Chondrocyte (in vitro differentiated cells): ENCODE measurements at regions not wholly inside any gene's neighbourhood (a gene's known extent, or its start where the extent isn't known, plus 50 kb on each side); places are given as distances from the start of the nearest gene placed in this dataset.

ENCODE experiments used
- DNase-seq: peaks from one replicate; pipeline ENCODE4 v3.0.0; 2021; ENCODE audit warnings: mixed read lengths, low spot score
- H3K27ac Mint-ChIP-seq: one replicate; pipeline ENCODE4 v1.8.0; 2021; ENCODE audit warnings: mild to moderate bottlenecking, moderate library complexity, mixed read lengths; ENCODE audit not compliant: unreplicated experiment
- H3K27me3 Mint-ChIP-seq: 2 replicates; pipeline ENCODE4 v1.8.0; 2021; ENCODE audit warnings: low read depth, mixed read lengths
- H3K36me3 Mint-ChIP-seq: 2 replicates; pipeline ENCODE4 v1.8.0; 2021; ENCODE audit warnings: low read depth, mixed read lengths
- H3K4me1 Mint-ChIP-seq: 2 replicates; pipeline ENCODE4 v1.8.0; 2021; ENCODE audit warnings: low read depth, mild to moderate bottlenecking, mixed read lengths
- H3K4me3 Mint-ChIP-seq: one replicate; pipeline ENCODE4 v1.8.0; 2021; ENCODE audit warnings: mild to moderate bottlenecking, moderate library complexity, mixed read lengths; ENCODE audit not compliant: unreplicated experiment
- H3K9me3 Mint-ChIP-seq: 2 replicates; pipeline ENCODE4 v1.8.0; 2021; ENCODE audit warnings: low read depth, mixed read lengths
- CTCF ChIP-seq: fragments of 200-600 bp; sonication (generic); IDR thresholded peaks from 2 replicates; pipeline ENCODE4 v1.5.0; 2021; ENCODE audit warnings: antibody characterized with exemption, mild to moderate bottlenecking, moderate library complexity

GRCh38 chr15:70422342-70422741 is 324.6 kb upstream of the TLE3 start:
- no peak for TF ChIP-seq CTCF

GRCh38 chr15:70420948-70421482 is 323.3 kb upstream of the TLE3 start:
- Mint-ChIP-seq H3K27me3 (peaks cover 90% of the 10 kb centered on the region), H3K4me1 (no peaks in the 10 kb centered on the region), H3K9me3 (no peaks in the 10 kb centered on the region), H3K36me3 (no peaks in the 10 kb centered on the region), H3K27ac (no peak overlapping the region), H3K4me3 (no peak overlapping the region)
- DNase-seq: no peak
- TF ChIP-seq CTCF: no peak

More at GRCh38 chr15:70422342-70422741, 324.6 kb upstream of the TLE3 start:
- Mint-ChIP-seq H3K9me3 (no peaks in the 10 kb centered on the region), H3K36me3 (no peaks in the 10 kb centered on the region), H3K27ac (no peak overlapping the region), H3K4me1 (peaks cover 6% of the 10 kb centered on the region), H3K4me3 (no peak overlapping the region), H3K27me3 (peaks cover 79% of the 10 kb centered on the region)
- no peak for DNase-seq

GRCh38 chr15:70420086-70420947 is 322.6 kb upstream of the TLE3 start:
- Mint-ChIP-seq H3K9me3 (no peaks in the 10 kb centered on the region), H3K4me1 (no peaks in the 10 kb centered on the region), H3K4me3 (no peak overlapping the region), H3K27me3 (peaks cover 87% of the 10 kb centered on the region), H3K36me3 (peaks cover 2% of the 10 kb centered on the region), H3K27ac (no peak overlapping the region)
- TF ChIP-seq CTCF: no peak
- no peak for DNase-seq

GRCh38 chr15:70418943-70419342 is 321.2 kb upstream of the TLE3 start:
- no peak overlapping the region for H3K27ac Mint-ChIP-seq
- H3K9me3 Mint-ChIP-seq: no peaks in the 10 kb centered on the region
- no peak for TF ChIP-seq CTCF
- peaks cover 2% of the 10 kb centered on the region for H3K36me3 Mint-ChIP-seq
- no peak overlapping the region for H3K4me3 Mint-ChIP-seq
- H3K27me3 Mint-ChIP-seq: peaks cover 77% of the 10 kb centered on the region
- no peak for DNase-seq
- no peaks in the 10 kb centered on the region for H3K4me1 Mint-ChIP-seq

- no peak for DNase-seq
- H3K4me1 Mint-ChIP-seq: no peaks in the 10 kb centered on the region
- TF ChIP-seq CTCF: no peak
- H3K9me3 Mint-ChIP-seq: no peaks in the 10 kb centered on the region
- H3K27me3 Mint-ChIP-seq: peaks cover 68% of the 10 kb centered on the region
- no peak overlapping the region for H3K27ac Mint-ChIP-seq
- H3K4me3 Mint-ChIP-seq: no peak overlapping the region
- peaks cover 2% of the 10 kb centered on the region for H3K36me3 Mint-ChIP-seq
Observed at GRCh38 chr15:70417535-70417934, 319.8 kb upstream of the TLE3 start.
